GM12874 (cell line): ENCODE measurements at regions not wholly inside any gene's neighbourhood (a gene's known extent, or its start where the extent isn't known, plus 50 kb on each side); places are given as distances from the start of the nearest gene placed in this dataset.

Experiments used
- CTCF ChIP-seq: IDR thresholded peaks from 2 replicates; pipeline ENCODE4 v1.5.1; 2011; ENCODE audit warnings: low read depth, mild to moderate bottlenecking, control low read depth, low read length, moderate library complexity; ENCODE audit not compliant: insufficient read depth

GRCh38 chr21:31476263-31477022 is 132.4 kb upstream of the TIAM1 start:
- TF ChIP-seq CTCF, result no peak

GRCh38 chr21:31475223-31475622 is 131.2 kb upstream of the TIAM1 start:
- no peak for TF ChIP-seq CTCF

- TF ChIP-seq CTCF, result no peak
Observed at GRCh38 chr21:31473685-31474345, 129.8 kb upstream of the TIAM1 start.

GRCh38 chr21:31471865-31472264 is 127.8 kb upstream of the TIAM1 start:
- no peak for TF ChIP-seq CTCF

GRCh38 chr21:31470896-31471694 is 127.0 kb upstream of the TIAM1 start:
- no peak for TF ChIP-seq CTCF

- TF ChIP-seq CTCF, result no peak
Observed at GRCh38 chr21:31460980-31461379, 116.9 kb upstream of the TIAM1 start.

- TF ChIP-seq CTCF, result no peak
Observed at GRCh38 chr21:31459457-31459856, 115.4 kb upstream of the TIAM1 start.
